OCI-LY3 (cell line): ENCODE measurements at regions not wholly inside any gene's neighbourhood (a gene's known extent, or its start where the extent isn't known, plus 50 kb on each side); places are given as distances from the start of the nearest gene placed in this dataset.

Experiments used
- H2AFZ ChIP-seq: fragments of 200-600, 300-600 bp; shearing (Covaris generic); 2 replicates; pipeline ENCODE4 v1.6.0; 2014; ENCODE audit warnings: antibody characterized with exemption, low read depth, low read length
- H3K27ac ChIP-seq: fragments of 200-600, 300-600 bp; sonication (generic); 2 replicates; pipeline ENCODE4 v1.5.1; 2014; ENCODE audit warnings: mild to moderate bottlenecking, low read length, moderate library complexity, mixed read lengths
- H3K27me3 ChIP-seq: fragments of 200-600, 300-600 bp; sonication (generic); 2 replicates; pipeline ENCODE4 v1.6.1; 2014; ENCODE audit warnings: low read depth, low read length, mixed read lengths
- H3K36me3 ChIP-seq: fragments of 200-600, 300-600 bp; sonication (generic); replicated peaks from 2 replicates; pipeline ENCODE3; 2014; ENCODE audit warnings: low read depth, low read length, mixed read lengths
- H3K4me1 ChIP-seq: fragments of 300-600, 200-600 bp; sonication (generic); 2 replicates; pipeline ENCODE4 v1.6.1; 2014; ENCODE audit warnings: low read length, mixed read lengths
- H3K4me2 ChIP-seq: fragments of 200-600, 300-600 bp; sonication (generic); 2 replicates; pipeline ENCODE4 v1.6.1; 2014; ENCODE audit warnings: low read length, mixed read lengths
- H3K4me3 ChIP-seq: fragments of 300-600, 200-600 bp; sonication (generic); 2 replicates; pipeline ENCODE4 v1.5.1; 2014; ENCODE audit warnings: antibody characterized with exemption, mild to moderate bottlenecking, low read length, moderate library complexity
- H3K79me2 ChIP-seq: fragments of 300-600, 200-600 bp; shearing (Covaris generic); 2 replicates; pipeline ENCODE4 v1.6.1; 2014; ENCODE audit warnings: mild to moderate bottlenecking, low read length, mixed read lengths
- H3K9ac ChIP-seq: fragments of 300-600, 200-600 bp; shearing (Covaris generic); 2 replicates; pipeline ENCODE4 v1.6.0; 2014; ENCODE audit warnings: mild to moderate bottlenecking, low read length, moderate library complexity
- H3K9me3 ChIP-seq: fragments of 200-600, 300-600 bp; shearing (Covaris generic); 2 replicates; pipeline ENCODE4 v1.6.1; 2014; ENCODE audit warnings: low read length, mixed read lengths; ENCODE audit not compliant: insufficient read depth
- H4K20me1 ChIP-seq: fragments of 200-600, 300-600 bp; sonication (generic); 2 replicates; pipeline ENCODE4 v1.6.1; 2016; ENCODE audit warnings: low read length, mixed read lengths; ENCODE audit not compliant: insufficient read depth
- EZH2phosphoT487 ChIP-seq: fragments of 200-600 bp; shearing (Covaris generic); IDR thresholded peaks from 2 replicates; pipeline ENCODE4 v1.6.1; 2018; ENCODE audit warnings: antibody characterized with exemption, mixed run types, low read depth
- TF ChIP-seq, protein P1 (sequence below): fragments of 200-600, 300-600 bp; sonication (generic); IDR thresholded peaks from 2 replicates; pipeline ENCODE4 v1.5.1; 2014; ENCODE audit warnings: antibody characterized with exemption, low read length, low read depth

DNA sequence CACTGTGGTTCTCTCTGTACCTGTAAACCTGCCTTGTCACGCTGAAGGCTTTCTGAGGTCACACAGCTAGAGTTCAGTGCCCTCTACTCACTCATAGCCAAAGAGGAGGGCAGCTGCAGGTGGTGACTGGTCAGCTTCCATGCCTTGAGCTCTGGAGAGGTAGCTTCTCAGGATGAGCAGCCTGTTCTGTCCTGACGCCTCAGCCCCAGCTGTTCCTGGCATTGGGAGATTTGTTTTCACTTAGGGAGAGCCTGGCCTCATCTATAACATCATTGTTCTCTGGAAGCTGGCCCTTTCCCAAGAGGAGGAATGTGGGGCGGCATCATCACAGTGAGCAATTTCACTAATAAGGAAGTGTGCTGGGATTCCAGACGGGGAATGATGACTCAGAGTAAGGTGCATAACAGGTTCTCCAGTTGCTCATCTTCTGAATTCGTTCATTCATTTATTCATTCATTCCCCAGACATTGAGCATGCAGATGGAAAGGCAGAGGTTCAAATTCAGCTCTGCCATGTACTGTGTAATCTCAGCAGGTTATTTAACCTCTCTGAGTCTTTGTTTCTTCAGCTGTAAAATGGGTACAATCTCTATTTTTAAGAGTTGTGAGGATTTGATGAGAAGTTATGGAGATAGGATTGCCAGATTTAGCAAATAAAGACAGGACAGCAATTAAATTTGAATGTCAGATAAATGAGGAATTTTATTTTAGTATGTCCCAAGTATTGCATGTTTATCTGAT lies 255.8 kb upstream of the CRY1 start:
- Histone ChIP-seq H3K9me3 (no peaks in the 10 kb centered on the region), H3K27me3 (peaks cover 21% of the 10 kb centered on the region), H4K20me1 (no peaks in the 10 kb centered on the region), H3K4me3 (no peak overlapping the region), H3K79me2 (no peaks in the 10 kb centered on the region), H3K36me3 (no peaks in the 10 kb centered on the region), H3K9ac (no peak overlapping the region), H3K4me1 (no peaks in the 10 kb centered on the region), H2AFZ (no peak overlapping the region), H3K4me2 (no peak overlapping the region), H3K27ac (no peak overlapping the region)
- TF ChIP-seq, protein P1, sequence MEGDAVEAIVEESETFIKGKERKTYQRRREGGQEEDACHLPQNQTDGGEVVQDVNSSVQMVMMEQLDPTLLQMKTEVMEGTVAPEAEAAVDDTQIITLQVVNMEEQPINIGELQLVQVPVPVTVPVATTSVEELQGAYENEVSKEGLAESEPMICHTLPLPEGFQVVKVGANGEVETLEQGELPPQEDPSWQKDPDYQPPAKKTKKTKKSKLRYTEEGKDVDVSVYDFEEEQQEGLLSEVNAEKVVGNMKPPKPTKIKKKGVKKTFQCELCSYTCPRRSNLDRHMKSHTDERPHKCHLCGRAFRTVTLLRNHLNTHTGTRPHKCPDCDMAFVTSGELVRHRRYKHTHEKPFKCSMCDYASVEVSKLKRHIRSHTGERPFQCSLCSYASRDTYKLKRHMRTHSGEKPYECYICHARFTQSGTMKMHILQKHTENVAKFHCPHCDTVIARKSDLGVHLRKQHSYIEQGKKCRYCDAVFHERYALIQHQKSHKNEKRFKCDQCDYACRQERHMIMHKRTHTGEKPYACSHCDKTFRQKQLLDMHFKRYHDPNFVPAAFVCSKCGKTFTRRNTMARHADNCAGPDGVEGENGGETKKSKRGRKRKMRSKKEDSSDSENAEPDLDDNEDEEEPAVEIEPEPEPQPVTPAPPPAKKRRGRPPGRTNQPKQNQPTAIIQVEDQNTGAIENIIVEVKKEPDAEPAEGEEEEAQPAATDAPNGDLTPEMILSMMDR: no peak
- TF ChIP-seq EZH2phosphoT487: no peak

DNA sequence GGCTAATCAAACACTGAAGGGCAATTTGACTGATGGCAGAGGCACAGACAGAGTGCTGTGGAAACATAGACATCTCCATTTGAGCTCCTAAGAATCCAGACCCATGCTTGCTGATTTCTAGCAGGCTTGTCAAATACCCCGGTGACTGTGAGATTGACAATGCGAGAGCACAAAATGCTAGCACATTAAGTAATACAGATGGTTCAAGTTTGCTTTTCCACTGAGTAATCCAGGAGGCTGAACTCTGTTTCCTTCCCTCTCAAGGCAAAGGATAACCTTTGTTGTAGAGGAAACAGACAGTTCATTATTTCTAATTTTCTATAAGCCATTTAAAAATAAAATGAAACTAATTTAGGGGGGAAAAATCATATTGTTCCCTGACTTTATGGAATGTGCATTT lies 256.5 kb upstream of the CRY1 start:
- TF ChIP-seq, protein P1: no peak
- TF ChIP-seq EZH2phosphoT487: no peak
- Histone ChIP-seq H3K4me2 (no peak overlapping the region), H3K27me3 (peaks cover 21% of the 10 kb centered on the region), H4K20me1 (no peaks in the 10 kb centered on the region), H3K36me3 (no peaks in the 10 kb centered on the region), H2AFZ (no peak overlapping the region), H3K9me3 (no peaks in the 10 kb centered on the region), H3K4me1 (no peaks in the 10 kb centered on the region), H3K79me2 (no peaks in the 10 kb centered on the region), H3K4me3 (no peak overlapping the region), H3K27ac (no peak overlapping the region), H3K9ac (no peak overlapping the region)

DNA sequence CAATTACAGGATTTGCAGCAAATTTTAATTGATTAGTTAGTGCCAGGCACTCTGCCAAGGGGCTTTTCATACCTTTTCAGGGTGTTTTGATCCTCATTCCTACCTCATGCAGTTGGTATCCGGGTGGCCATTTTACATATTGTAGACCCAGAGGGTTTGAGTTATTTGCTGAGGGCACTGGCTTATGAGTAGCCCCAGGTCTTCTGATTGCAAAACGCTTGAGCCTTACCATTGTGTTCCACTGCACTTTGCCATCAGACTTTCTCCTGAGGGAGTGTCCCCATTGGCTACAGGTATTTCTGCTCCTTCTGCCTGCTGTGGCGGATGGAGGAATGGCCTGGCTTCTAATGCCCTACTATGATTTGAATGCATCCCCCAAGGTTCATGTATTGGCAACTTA lies 257.8 kb upstream of the CRY1 start:
- Histone ChIP-seq H3K27ac (no peak overlapping the region), H2AFZ (no peak overlapping the region), H3K4me1 (no peaks in the 10 kb centered on the region), H3K27me3 (peaks cover 22% of the 10 kb centered on the region), H3K36me3 (no peaks in the 10 kb centered on the region), H3K79me2 (no peaks in the 10 kb centered on the region), H3K9me3 (no peaks in the 10 kb centered on the region), H3K9ac (no peak overlapping the region), H4K20me1 (no peaks in the 10 kb centered on the region), H3K4me3 (no peak overlapping the region), H3K4me2 (no peak overlapping the region)
- TF ChIP-seq, protein P1: no peak
- no peak for TF ChIP-seq EZH2phosphoT487

DNA sequence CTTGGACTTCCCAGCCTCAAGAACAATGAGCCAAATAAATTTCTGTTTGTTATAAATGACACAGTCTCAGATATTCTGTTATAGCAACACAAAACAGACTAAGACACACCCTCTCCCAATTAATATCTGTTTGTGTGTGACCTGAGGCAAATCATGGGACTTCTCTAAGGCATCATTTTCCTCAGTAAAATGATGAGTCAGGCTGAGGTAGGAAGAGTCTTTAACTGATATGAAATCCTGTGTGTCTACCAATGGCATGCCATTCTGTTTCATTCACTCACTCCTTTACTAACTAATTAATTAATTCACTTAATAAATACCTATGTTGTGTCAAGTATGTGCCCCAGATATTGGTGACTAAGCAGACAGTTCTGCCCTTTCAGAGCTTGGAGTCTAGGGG lies 258.4 kb upstream of the CRY1 start:
- no peaks in the 10 kb centered on the region for H4K20me1 ChIP-seq
- H3K27ac ChIP-seq: no peak overlapping the region
- H3K9ac ChIP-seq: no peak overlapping the region
- no peaks in the 10 kb centered on the region for H3K36me3 ChIP-seq
- no peak overlapping the region for H3K4me2 ChIP-seq
- no peaks in the 10 kb centered on the region for H3K79me2 ChIP-seq
- no peak overlapping the region for H2AFZ ChIP-seq
- H3K4me1 ChIP-seq: no peaks in the 10 kb centered on the region
- peaks cover 28% of the 10 kb centered on the region for H3K27me3 ChIP-seq
- no peak overlapping the region for H3K4me3 ChIP-seq
- TF ChIP-seq, protein P1: no peak
- no peak for TF ChIP-seq EZH2phosphoT487
- H3K9me3 ChIP-seq: no peaks in the 10 kb centered on the region
